HG02938 (cell line): ENCODE measurements at regions not wholly inside any gene's neighbourhood (a gene's known extent, or its start where the extent isn't known, plus 50 kb on each side); places are given as distances from the start of the nearest gene placed in this dataset.
"Not testable (repeated sequence)": the region's sequence is repeated elsewhere in the genome, so short reads cannot be mapped to it uniquely, and the experiment has no call there.

Experiments used
- ATAC-seq: cut with Tn5 transposase; IDR thresholded peaks from one replicate; pipeline ENCODE4 v1.9.1; 2021; ENCODE audit warnings: mild to moderate bottlenecking, moderate library complexity; ENCODE audit not compliant: unreplicated experiment

- ATAC-seq: no peak
Measured at GRCh38 chr13:84641491-84641890, 759.2 kb upstream of the SLITRK1 start.

GRCh38 chr13:84640691-84641090 lies 758.4 kb upstream of the SLITRK1 start:
- ATAC-seq: no peak

GRCh38 chr13:84630476-84630875 lies 748.2 kb upstream of the SLITRK1 start:
- ATAC-seq: no peak

GRCh38 chr13:84616864-84617263 lies 734.6 kb upstream of the SLITRK1 start:
- no peak for ATAC-seq

- no peak for ATAC-seq
Measured at GRCh38 chr13:84609716-84610115, 727.4 kb upstream of the SLITRK1 start.

DNA sequence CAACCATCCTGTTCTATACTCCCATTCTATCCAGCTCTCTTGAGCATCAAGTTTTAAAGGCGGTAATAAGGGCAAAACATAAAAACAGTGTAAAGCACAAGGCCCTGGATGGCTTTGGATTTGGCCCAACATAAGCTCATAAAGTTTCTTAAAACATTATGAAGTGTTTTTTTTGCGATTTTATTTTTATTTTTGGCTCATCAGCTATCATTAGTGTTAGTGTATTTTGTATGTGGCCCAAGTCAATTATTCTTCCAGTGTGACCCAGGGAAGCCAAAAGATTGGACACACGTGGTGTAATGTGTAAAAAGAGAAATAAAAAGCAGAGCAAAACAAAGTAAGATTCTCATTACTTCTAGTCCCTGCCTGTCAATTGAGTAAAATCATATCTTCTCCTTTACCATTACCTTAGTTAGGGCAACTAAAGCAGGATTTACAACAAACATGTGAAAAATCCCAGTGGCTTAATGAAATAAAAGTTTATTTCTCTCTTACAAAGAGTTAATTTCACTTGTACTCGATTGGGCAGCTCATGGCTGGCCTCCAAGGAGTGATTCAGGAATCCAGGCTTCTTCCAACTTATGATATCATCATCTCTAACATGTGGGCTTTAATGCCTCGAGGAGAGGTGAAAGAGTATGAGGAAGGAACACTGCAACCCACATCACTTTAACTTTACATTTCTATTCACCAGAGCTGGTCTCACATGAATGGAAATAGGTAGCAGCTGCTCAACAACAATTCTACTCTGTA lies 725.2 kb upstream of the SLITRK1 start:
- ATAC-seq: no peak

- no peak for ATAC-seq
Measured at GRCh38 chr13:84606616-84607015, 724.3 kb upstream of the SLITRK1 start.

DNA sequence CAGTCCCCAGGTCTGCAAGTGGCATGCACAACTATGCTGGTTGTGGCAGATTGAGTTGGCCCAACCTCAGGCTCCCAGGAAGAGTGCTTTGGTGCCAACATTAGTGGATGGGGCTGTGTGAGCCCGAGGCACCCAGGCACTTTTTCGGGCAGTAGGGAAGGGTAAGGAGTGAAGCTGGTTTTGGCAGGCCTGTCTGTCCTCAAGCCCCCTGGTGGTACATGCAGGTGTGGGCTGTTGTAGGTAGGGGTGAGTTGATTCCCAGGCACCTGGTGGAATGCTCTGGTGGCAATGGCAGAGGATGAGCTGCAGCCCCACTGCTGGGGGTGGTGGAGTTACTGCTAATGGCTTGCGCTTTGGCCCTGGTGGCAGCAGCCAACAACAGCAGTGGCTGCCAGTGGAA lies 723.7 kb upstream of the SLITRK1 start:
- no peak for ATAC-seq

GRCh38 chr13:84591444-84591843 lies 709.2 kb upstream of the SLITRK1 start:
- ATAC-seq: no peak

GRCh38 chr13:84590663-84591062 lies 708.4 kb upstream of the SLITRK1 start:
- no peak for ATAC-seq

- no peak for ATAC-seq
Measured at GRCh38 chr13:84588023-84588422, 705.7 kb upstream of the SLITRK1 start.

DNA sequence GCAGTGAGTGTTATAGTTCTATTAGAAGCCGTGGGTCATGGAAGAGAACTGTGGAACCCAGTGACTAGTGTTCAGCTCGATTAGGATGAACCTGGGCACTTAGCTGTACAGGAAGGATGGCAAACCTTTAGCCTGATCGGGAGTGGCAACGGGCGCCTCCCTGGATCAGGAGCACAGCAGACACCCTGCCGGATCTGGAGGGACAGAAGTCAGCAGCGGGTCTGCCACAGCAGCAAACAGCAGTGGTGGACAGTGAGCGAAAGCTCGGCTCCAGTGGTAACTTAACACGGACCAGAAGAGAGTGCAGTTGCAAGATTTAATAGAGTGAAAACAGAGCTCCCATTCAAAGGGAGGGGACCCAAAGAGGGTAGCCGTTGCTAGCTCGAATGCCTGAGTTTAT lies 697.6 kb upstream of the SLITRK1 start:
- ATAC-seq: not testable (repeated sequence)

GRCh38 chr13:84574851-84575250 lies 692.6 kb upstream of the SLITRK1 start:
- ATAC-seq: no peak

DNA sequence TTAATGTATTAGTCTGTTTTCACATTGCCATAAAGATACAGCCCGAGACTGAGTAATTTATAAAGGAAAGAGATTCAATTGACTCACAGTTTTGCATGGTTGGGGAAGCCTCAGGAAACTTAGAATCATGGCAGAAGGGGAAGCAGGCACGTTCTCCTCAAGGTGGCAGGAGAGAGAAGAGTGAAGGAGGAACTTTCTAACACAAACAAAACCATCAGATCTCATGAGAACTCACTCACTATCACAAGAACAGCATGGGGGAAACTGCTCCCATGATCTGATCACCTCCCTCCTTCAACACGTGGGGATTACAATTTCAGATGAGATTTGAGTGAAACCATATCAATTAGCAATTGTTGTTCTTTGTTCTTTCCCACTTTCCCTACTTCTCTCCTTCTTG lies 689.0 kb upstream of the SLITRK1 start:
- no peak for ATAC-seq

GRCh38 chr13:84570831-84571230 lies 688.6 kb upstream of the SLITRK1 start:
- no peak for ATAC-seq

DNA sequence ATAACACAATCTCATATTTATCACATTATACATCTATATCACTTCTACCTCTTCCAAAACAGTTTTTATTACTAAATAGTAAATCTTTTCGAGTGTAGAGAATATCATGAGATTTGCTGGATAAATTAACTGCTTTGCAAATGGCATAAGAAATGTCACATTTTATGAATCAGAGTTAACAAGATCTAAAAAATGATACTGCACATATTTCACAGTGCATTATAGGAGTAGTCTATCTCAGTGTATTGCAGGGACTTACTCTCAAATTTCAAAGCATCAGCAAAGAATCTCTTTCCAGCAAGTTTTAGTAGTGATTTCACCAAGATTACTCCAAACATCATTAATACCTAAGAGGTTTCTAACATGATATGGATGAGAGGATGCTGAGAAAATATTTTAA lies 687.1 kb upstream of the SLITRK1 start:
- ATAC-seq: no peak

GRCh38 chr13:84567848-84568247 lies 685.6 kb upstream of the SLITRK1 start:
- no peak for ATAC-seq

GRCh38 chr13:84566780-84567179 lies 684.5 kb upstream of the SLITRK1 start:
- no peak for ATAC-seq

GRCh38 chr13:84563611-84564010 lies 681.3 kb upstream of the SLITRK1 start:
- ATAC-seq: no peak

- ATAC-seq: no peak
Measured at GRCh38 chr13:84553227-84553626, 671.0 kb upstream of the SLITRK1 start.

- no peak for ATAC-seq
Measured at GRCh38 chr13:84543962-84544361, 661.7 kb upstream of the SLITRK1 start.

DNA sequence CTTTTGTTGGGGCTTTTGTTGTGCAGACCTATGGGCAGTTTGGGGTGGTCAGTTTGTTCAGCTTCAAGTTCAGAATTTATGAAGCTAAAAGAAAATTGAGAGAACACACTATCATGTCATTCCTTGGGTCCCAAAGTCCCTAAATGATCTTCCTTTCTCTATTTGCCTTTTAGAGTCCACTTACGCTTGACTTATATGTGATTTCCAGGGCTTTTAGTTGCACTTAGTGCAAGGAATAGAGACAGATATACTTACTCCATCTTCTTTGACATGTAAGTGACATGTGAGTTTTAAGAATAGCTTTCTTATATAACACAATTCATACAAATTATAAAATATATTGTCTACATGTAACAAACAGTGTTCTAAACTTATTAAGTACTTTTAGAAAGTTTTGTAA lies 660.1 kb upstream of the SLITRK1 start:
- no peak for ATAC-seq

GRCh38 chr13:84536906-84537305 lies 654.6 kb upstream of the SLITRK1 start:
- no peak for ATAC-seq
